ENCODE measurements at regions not wholly inside any gene's neighbourhood (a gene's known extent, or its start where the extent isn't known, plus 50 kb on each side); places are given as distances from the start of the nearest gene placed in this dataset.
"Not testable (repeated sequence)": the region's sequence is repeated elsewhere in the genome, so short reads cannot be mapped to it uniquely, and the experiment has no call there.

- DNase-seq (ENCODE audit: low spot score in 2 of 2) (no peak), ATAC-seq (replicated peaks; ENCODE audit: extremely low read depth, poor library complexity, severe bottlenecking) (no peak)
- Mint-ChIP-seq H3K27ac (ENCODE audit: low read depth) (no peak overlapping the region), H3K4me3 (no peak overlapping the region), H3K4me1 (no peaks in the 10 kb centered on the region), H3K27me3 (peaks cover 28% of the 10 kb centered on the region), H3K36me3 (ENCODE audit: insufficient read depth) (no peaks in the 10 kb centered on the region), H3K9me3 (peaks cover 21% of the 10 kb centered on the region)
Observed at GRCh38 chr5:152051499-152052454, 127.1 kb upstream of the GLRA1 start.

- H3K4me3 Mint-ChIP-seq: no peak overlapping the region
- no peaks in the 10 kb centered on the region for H3K36me3 Mint-ChIP-seq (ENCODE audit: insufficient read depth)
Observed at GRCh38 chr5:152046361-152046760, 121.7 kb upstream of the GLRA1 start.

GRCh38 chr5:152038856-152039255 lies 114.2 kb upstream of the GLRA1 start:
- not testable (repeated sequence) for H3K27ac Mint-ChIP-seq (ENCODE audit: low read depth); ATAC-seq (replicated peaks; ENCODE audit: extremely low read depth, poor library complexity, severe bottlenecking)

More at GRCh38 chr5:152046361-152046760, 121.7 kb upstream of the GLRA1 start:
- H3K9me3 Mint-ChIP-seq: peaks cover 15% of the 10 kb centered on the region
- ATAC-seq (replicated peaks; ENCODE audit: extremely low read depth, poor library complexity, severe bottlenecking): no peak
- no peaks in the 10 kb centered on the region for H3K27me3 Mint-ChIP-seq
- H3K4me1 Mint-ChIP-seq: no peaks in the 10 kb centered on the region
- no peak overlapping the region for H3K27ac Mint-ChIP-seq (ENCODE audit: low read depth)
- no peak for DNase-seq (ENCODE audit: low spot score in 2 of 2)

GRCh38 chr5:152026328-152027024 lies 101.8 kb upstream of the GLRA1 start:
- peak overlapping the region; percentile 58 for H3K4me3 Mint-ChIP-seq
- H3K9me3 Mint-ChIP-seq: peaks cover 37% of the 10 kb centered on the region
- DNase-seq (ENCODE audit: low spot score in 2 of 2): peak in 1 of 2 donors; percentile 52
- H3K36me3 Mint-ChIP-seq (ENCODE audit: insufficient read depth); H3K27me3 Mint-ChIP-seq: not testable (repeated sequence)
- H3K27ac Mint-ChIP-seq (ENCODE audit: low read depth): peak overlapping the region; percentile 93
- H3K4me1 Mint-ChIP-seq: peaks cover 20% of the 10 kb centered on the region
- peak; percentile 95 for ATAC-seq (replicated peaks; ENCODE audit: extremely low read depth, poor library complexity, severe bottlenecking)

More at GRCh38 chr5:152038856-152039255, 114.2 kb upstream of the GLRA1 start:
- H3K4me1 Mint-ChIP-seq; H3K36me3 Mint-ChIP-seq (ENCODE audit: insufficient read depth); DNase-seq (ENCODE audit: low spot score in 2 of 2); H3K27me3 Mint-ChIP-seq; H3K9me3 Mint-ChIP-seq: not testable (repeated sequence)
- H3K4me3 Mint-ChIP-seq: peak overlapping the region; percentile 44

- H3K4me3 Mint-ChIP-seq: no peak overlapping the region
- H3K36me3 Mint-ChIP-seq (ENCODE audit: insufficient read depth): no peaks in the 10 kb centered on the region
- H3K27ac Mint-ChIP-seq (ENCODE audit: low read depth): no peak overlapping the region
- DNase-seq (ENCODE audit: low spot score in 2 of 2): no peak
- no peaks in the 10 kb centered on the region for H3K27me3 Mint-ChIP-seq
- H3K4me1 Mint-ChIP-seq: no peaks in the 10 kb centered on the region
- no peak for ATAC-seq (replicated peaks; ENCODE audit: extremely low read depth, poor library complexity, severe bottlenecking)
- no peaks in the 10 kb centered on the region for H3K9me3 Mint-ChIP-seq
Observed at GRCh38 chr5:152016421-152016820, 91.8 kb upstream of the GLRA1 start.

GRCh38 chr5:152007653-152008335 lies 83.1 kb upstream of the GLRA1 start:
- no peak overlapping the region for H3K4me3 Mint-ChIP-seq
- ATAC-seq (replicated peaks; ENCODE audit: extremely low read depth, poor library complexity, severe bottlenecking): no peak
- no peak for DNase-seq (ENCODE audit: low spot score in 2 of 2)
- H3K27me3 Mint-ChIP-seq: no peaks in the 10 kb centered on the region
- H3K9me3 Mint-ChIP-seq: no peaks in the 10 kb centered on the region
- no peaks in the 10 kb centered on the region for H3K36me3 Mint-ChIP-seq (ENCODE audit: insufficient read depth)
- no peak overlapping the region for H3K27ac Mint-ChIP-seq (ENCODE audit: low read depth)
- H3K4me1 Mint-ChIP-seq: no peaks in the 10 kb centered on the region

- Mint-ChIP-seq H3K4me3 (no peak overlapping the region), H3K27me3 (no peaks in the 10 kb centered on the region), H3K4me1 (no peaks in the 10 kb centered on the region), H3K9me3 (peaks cover 5% of the 10 kb centered on the region), H3K36me3 (ENCODE audit: insufficient read depth) (no peaks in the 10 kb centered on the region), H3K27ac (ENCODE audit: low read depth) (no peak overlapping the region)
- ATAC-seq (replicated peaks; ENCODE audit: extremely low read depth, poor library complexity, severe bottlenecking): no peak
- DNase-seq (ENCODE audit: low spot score in 2 of 2): no peak
Observed at GRCh38 chr5:152004095-152004494, 79.4 kb upstream of the GLRA1 start.

Measured in central memory CD8-positive, alpha-beta T cell (primary cell).